WTC11 (cell line): ENCODE measurements at regions not wholly inside any gene's neighbourhood (a gene's known extent, or its start where the extent isn't known, plus 50 kb on each side); places are given as distances from the start of the nearest gene placed in this dataset.

Source experiments
- ATAC-seq: fragments of 200-7000 bp; cut with Tn5 transposase; 2 replicates; pipeline ENCODE4 v1.10.0; 2021; ENCODE audit warnings: mild to moderate bottlenecking, moderate library complexity
- CTCF ChIA-PET: fragments of 300-600 bp; sonication (Branson Sonifier 250); formaldehyde crosslinking; loops from one replicate; lab custom pipeline; 2021; ENCODE audit warnings: antibody characterized with exemption; lab: Charles Lee
- POLR2A ChIA-PET: fragments of 350-600 bp; sonication (Branson Sonifier 250); formaldehyde crosslinking; loops from one replicate; lab custom pipeline; 2021; ENCODE audit warnings: antibody characterized with exemption; lab: Charles Lee
- DNase-seq: peaks from one replicate; pipeline ENCODE4 v3.0.0; 2021; ENCODE audit warnings: low spot score
- H3K27ac Mint-ChIP-seq: 2 replicates; pipeline ENCODE4 v1.8.0; 2021; ENCODE audit warnings: mixed read lengths
- H3K27me3 Mint-ChIP-seq: 2 replicates; pipeline ENCODE4 v1.8.0; 2021; ENCODE audit warnings: low read depth, mild to moderate bottlenecking, moderate library complexity, mixed read lengths
- H3K36me3 Mint-ChIP-seq: 2 replicates; pipeline ENCODE4 v1.8.0; 2021; ENCODE audit warnings: mixed read lengths
- H3K4me1 Mint-ChIP-seq: 2 replicates; pipeline ENCODE4 v1.8.0; 2022; ENCODE audit warnings: mixed read lengths
- H3K4me3 Mint-ChIP-seq: 2 replicates; pipeline ENCODE4 v1.8.0; 2021; ENCODE audit warnings: mild to moderate bottlenecking, moderate library complexity, mixed read lengths
- H3K9me3 Mint-ChIP-seq: 2 replicates; pipeline ENCODE4 v1.8.0; 2021; ENCODE audit warnings: mixed read lengths
- ATF2 ChIP-seq: sonication (generic); formaldehyde crosslinking; IDR thresholded peaks from 2 replicates; pipeline ENCODE4 v1.8.1; 2022; ENCODE audit warnings: low read depth, missing genetic modification reagents, borderline replicate concordance
- GTF2I ChIP-seq: fragments of 250-450 bp; sonication (Bioruptor Pico); conservative IDR thresholded peaks from 2 replicates; pipeline ENCODE4 v1.4.0; 2021; ENCODE audit warnings: mild to moderate bottlenecking
- JUN ChIP-seq: sonication (generic); formaldehyde crosslinking; IDR thresholded peaks from 2 replicates; pipeline ENCODE4 v1.8.0; 2023; ENCODE audit warnings: mild to moderate bottlenecking, missing genetic modification reagents
- NFE2L1 ChIP-seq: sonication (generic); formaldehyde crosslinking; IDR thresholded peaks from 2 replicates; pipeline ENCODE4 v1.8.1; 2023; ENCODE audit warnings: missing genetic modification reagents
- PRRX2 ChIP-seq: fragments of 250-450 bp; sonication (Bioruptor Pico); IDR thresholded peaks from 2 replicates; pipeline ENCODE4 v1.8.0; 2021; ENCODE audit warnings: mild to moderate bottlenecking
- RELA ChIP-seq: sonication (generic); formaldehyde crosslinking; IDR thresholded peaks from 2 replicates; pipeline ENCODE4 v1.8.1; 2022; ENCODE audit warnings: missing genetic modification reagents, mild to moderate bottlenecking, borderline replicate concordance
- ZBTB21 ChIP-seq: sonication (generic); formaldehyde crosslinking; IDR thresholded peaks from 2 replicates; pipeline ENCODE4 v1.8.1; 2023; ENCODE audit warnings: mild to moderate bottlenecking, missing genetic modification reagents, borderline replicate concordance
- ZNF219 ChIP-seq: sonication (generic); formaldehyde crosslinking; IDR thresholded peaks from 2 replicates; pipeline ENCODE4 v1.8.0; 2023; ENCODE audit warnings: missing genetic modification reagents, mild to moderate bottlenecking, borderline replicate concordance
- ZNF396 ChIP-seq: fragments of 250-450 bp; sonication (Bioruptor Pico); IDR thresholded peaks from 2 replicates; pipeline ENCODE4 v1.8.0; 2021; ENCODE audit warnings: mild to moderate bottlenecking, moderate library complexity, borderline replicate concordance
- ZNF416 ChIP-seq: fragments of 250-450 bp; sonication (Bioruptor Pico); IDR thresholded peaks from 2 replicates; pipeline ENCODE4 v1.9.0; 2021; ENCODE audit warnings: mild to moderate bottlenecking, inconsistent platforms
- ZNF512 ChIP-seq: sonication (generic); formaldehyde crosslinking; IDR thresholded peaks from 2 replicates; pipeline ENCODE4 v1.8.1; 2022; ENCODE audit warnings: missing genetic modification reagents, borderline replicate concordance
- TF ChIP-seq, protein P1 (sequence below): sonication (generic); formaldehyde crosslinking; IDR thresholded peaks from 2 replicates; pipeline ENCODE4 v1.8.1; 2023; ENCODE audit warnings: mild to moderate bottlenecking, missing genetic modification reagents, borderline replicate concordance
- TF ChIP-seq, protein P2 (sequence below): sonication (generic); formaldehyde crosslinking; IDR thresholded peaks from 2 replicates; pipeline ENCODE4 v1.8.1; 2023; ENCODE audit warnings: mild to moderate bottlenecking, missing genetic modification reagents, moderate library complexity
- TF ChIP-seq, protein P3 (sequence below): sonication (generic); formaldehyde crosslinking; conservative IDR thresholded peaks from 2 replicates; pipeline ENCODE4 v1.8.1; 2023; ENCODE audit warnings: mild to moderate bottlenecking, low read depth, missing genetic modification reagents, moderate library complexity
- TF ChIP-seq, protein P4 (sequence below): sonication (generic); formaldehyde crosslinking; IDR thresholded peaks from 2 replicates; pipeline ENCODE4 v1.8.0; 2023; ENCODE audit warnings: missing genetic modification reagents

GRCh38 chr4:31052519-31052918 lies 332.4 kb downstream of the PCDH7 start (continued):
- TF ChIP-seq, protein P1, sequence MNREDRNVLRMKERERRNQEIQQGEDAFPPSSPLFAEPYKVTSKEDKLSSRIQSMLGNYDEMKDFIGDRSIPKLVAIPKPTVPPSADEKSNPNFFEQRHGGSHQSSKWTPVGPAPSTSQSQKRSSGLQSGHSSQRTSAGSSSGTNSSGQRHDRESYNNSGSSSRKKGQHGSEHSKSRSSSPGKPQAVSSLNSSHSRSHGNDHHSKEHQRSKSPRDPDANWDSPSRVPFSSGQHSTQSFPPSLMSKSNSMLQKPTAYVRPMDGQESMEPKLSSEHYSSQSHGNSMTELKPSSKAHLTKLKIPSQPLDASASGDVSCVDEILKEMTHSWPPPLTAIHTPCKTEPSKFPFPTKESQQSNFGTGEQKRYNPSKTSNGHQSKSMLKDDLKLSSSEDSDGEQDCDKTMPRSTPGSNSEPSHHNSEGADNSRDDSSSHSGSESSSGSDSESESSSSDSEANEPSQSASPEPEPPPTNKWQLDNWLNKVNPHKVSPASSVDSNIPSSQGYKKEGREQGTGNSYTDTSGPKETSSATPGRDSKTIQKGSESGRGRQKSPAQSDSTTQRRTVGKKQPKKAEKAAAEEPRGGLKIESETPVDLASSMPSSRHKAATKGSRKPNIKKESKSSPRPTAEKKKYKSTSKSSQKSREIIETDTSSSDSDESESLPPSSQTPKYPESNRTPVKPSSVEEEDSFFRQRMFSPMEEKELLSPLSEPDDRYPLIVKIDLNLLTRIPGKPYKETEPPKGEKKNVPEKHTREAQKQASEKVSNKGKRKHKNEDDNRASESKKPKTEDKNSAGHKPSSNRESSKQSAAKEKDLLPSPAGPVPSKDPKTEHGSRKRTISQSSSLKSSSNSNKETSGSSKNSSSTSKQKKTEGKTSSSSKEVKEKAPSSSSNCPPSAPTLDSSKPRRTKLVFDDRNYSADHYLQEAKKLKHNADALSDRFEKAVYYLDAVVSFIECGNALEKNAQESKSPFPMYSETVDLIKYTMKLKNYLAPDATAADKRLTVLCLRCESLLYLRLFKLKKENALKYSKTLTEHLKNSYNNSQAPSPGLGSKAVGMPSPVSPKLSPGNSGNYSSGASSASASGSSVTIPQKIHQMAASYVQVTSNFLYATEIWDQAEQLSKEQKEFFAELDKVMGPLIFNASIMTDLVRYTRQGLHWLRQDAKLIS = no peak
- TF ChIP-seq NFE2L1 (CRISPR knock-in tag) (no peak), ATF2 (no peak), JUN (CRISPR knock-in tag) (no peak), ZNF219 (no peak)
- TF ChIP-seq, protein P2, sequence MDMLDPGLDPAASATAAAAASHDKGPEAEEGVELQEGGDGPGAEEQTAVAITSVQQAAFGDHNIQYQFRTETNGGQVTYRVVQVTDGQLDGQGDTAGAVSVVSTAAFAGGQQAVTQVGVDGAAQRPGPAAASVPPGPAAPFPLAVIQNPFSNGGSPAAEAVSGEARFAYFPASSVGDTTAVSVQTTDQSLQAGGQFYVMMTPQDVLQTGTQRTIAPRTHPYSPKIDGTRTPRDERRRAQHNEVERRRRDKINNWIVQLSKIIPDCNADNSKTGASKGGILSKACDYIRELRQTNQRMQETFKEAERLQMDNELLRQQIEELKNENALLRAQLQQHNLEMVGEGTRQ (CRISPR knock-in tag) = no peak

DNA sequence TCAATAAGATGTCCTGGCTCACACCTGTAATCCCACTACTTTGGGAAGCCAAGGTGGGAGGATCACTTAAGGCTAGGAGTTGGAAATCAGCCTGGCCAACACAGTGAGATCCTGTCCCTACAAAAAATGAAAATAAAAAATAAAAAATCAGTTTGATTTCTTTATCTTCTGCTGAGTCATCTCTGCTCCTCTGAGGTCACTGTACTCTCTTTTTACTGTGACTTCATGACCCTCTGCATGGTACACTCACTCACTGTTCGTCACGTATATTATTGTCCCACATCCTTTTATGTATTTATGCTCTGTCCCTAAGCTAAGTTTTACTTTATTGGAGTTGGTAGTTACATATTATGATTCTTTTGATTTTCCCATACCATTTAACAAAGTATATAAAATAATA lies 333.3 kb downstream of the PCDH7 start:
- no peaks in the 10 kb centered on the region for H3K4me1 Mint-ChIP-seq
- DNase-seq (no peak), ATAC-seq (no peak)
- no peaks in the 10 kb centered on the region for H3K27me3 Mint-ChIP-seq
- ChIA-PET POLR2A (no interaction called here), CTCF (interaction anchor here (0.9 kb wide), 1 partner anchor 8 kb away, joined by 4 read pairs; no protein-coding TSS in a partner anchor)
- TF ChIP-seq ZNF416 (CRISPR knock-in tag) (no peak), ZNF219 (no peak), PRRX2 (no peak), NFE2L1 (CRISPR knock-in tag) (no peak), ZNF512 (no peak), JUN (CRISPR knock-in tag) (no peak), ZBTB21 (CRISPR knock-in tag) (no peak), RELA (CRISPR knock-in tag) (no peak), ZNF396 (no peak), GTF2I (CRISPR knock-in tag) (no peak)
- TF ChIP-seq, protein P2 (CRISPR knock-in tag) = no peak
- TF ChIP-seq, protein P3, sequence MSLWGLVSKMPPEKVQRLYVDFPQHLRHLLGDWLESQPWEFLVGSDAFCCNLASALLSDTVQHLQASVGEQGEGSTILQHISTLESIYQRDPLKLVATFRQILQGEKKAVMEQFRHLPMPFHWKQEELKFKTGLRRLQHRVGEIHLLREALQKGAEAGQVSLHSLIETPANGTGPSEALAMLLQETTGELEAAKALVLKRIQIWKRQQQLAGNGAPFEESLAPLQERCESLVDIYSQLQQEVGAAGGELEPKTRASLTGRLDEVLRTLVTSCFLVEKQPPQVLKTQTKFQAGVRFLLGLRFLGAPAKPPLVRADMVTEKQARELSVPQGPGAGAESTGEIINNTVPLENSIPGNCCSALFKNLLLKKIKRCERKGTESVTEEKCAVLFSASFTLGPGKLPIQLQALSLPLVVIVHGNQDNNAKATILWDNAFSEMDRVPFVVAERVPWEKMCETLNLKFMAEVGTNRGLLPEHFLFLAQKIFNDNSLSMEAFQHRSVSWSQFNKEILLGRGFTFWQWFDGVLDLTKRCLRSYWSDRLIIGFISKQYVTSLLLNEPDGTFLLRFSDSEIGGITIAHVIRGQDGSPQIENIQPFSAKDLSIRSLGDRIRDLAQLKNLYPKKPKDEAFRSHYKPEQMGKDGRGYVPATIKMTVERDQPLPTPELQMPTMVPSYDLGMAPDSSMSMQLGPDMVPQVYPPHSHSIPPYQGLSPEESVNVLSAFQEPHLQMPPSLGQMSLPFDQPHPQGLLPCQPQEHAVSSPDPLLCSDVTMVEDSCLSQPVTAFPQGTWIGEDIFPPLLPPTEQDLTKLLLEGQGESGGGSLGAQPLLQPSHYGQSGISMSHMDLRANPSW = no peak
- TF ChIP-seq, protein P4, sequence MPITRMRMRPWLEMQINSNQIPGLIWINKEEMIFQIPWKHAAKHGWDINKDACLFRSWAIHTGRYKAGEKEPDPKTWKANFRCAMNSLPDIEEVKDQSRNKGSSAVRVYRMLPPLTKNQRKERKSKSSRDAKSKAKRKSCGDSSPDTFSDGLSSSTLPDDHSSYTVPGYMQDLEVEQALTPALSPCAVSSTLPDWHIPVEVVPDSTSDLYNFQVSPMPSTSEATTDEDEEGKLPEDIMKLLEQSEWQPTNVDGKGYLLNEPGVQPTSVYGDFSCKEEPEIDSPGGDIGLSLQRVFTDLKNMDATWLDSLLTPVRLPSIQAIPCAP (CRISPR knock-in tag) = no peak
- H3K36me3 Mint-ChIP-seq = no peaks in the 10 kb centered on the region
- no peaks in the 10 kb centered on the region for H3K9me3 Mint-ChIP-seq
- H3K4me3 Mint-ChIP-seq = no peak overlapping the region
- no peak overlapping the region for H3K27ac Mint-ChIP-seq
